ENCODE measurements at regions not wholly inside any gene's neighbourhood (a gene's known extent, or its start where the extent isn't known, plus 50 kb on each side); places are given as distances from the start of the nearest gene placed in this dataset.

GRCh38 chr9:88766778-88767503 lies 224.3 kb upstream of the S1PR3 start:
- DNase-seq, result no peak

GRCh38 chr9:88767504-88767790 lies 223.8 kb upstream of the S1PR3 start:
- DNase-seq, result no peak

GRCh38 chr9:88772575-88772974 lies 218.7 kb upstream of the S1PR3 start:
- no peak for DNase-seq

GRCh38 chr9:88773126-88773525 lies 218.1 kb upstream of the S1PR3 start:
- DNase-seq, result no peak

GRCh38 chr9:88773627-88774244 lies 217.5 kb upstream of the S1PR3 start:
- DNase-seq, result no peak

- DNase-seq, result no peak
Observed at GRCh38 chr9:88775037-88775471, 216.2 kb upstream of the S1PR3 start.

- DNase-seq, result no peak
Observed at GRCh38 chr9:88775559-88775958, 215.7 kb upstream of the S1PR3 start.

- no peak for DNase-seq
Observed at GRCh38 chr9:88775966-88776365, 215.3 kb upstream of the S1PR3 start.

GRCh38 chr9:88776717-88777497 lies 214.4 kb upstream of the S1PR3 start:
- no peak for DNase-seq

GRCh38 chr9:88777498-88778312 lies 213.6 kb upstream of the S1PR3 start:
- DNase-seq, result no peak

- DNase-seq, result no peak
Observed at GRCh38 chr9:88781628-88782391, 209.5 kb upstream of the S1PR3 start.

GRCh38 chr9:88782931-88783710 lies 208.1 kb upstream of the S1PR3 start:
- no peak for DNase-seq

- no peak for DNase-seq
Observed at GRCh38 chr9:88783711-88784083, 207.6 kb upstream of the S1PR3 start.

- DNase-seq, result no peak
Observed at GRCh38 chr9:88784960-88785359, 206.3 kb upstream of the S1PR3 start.

- DNase-seq, result no peak
Observed at GRCh38 chr9:88786291-88787079, 204.8 kb upstream of the S1PR3 start.

- no peak for DNase-seq
Observed at GRCh38 chr9:88789785-88790184, 201.5 kb upstream of the S1PR3 start.

- DNase-seq, result no peak
Observed at GRCh38 chr9:88791105-88791805, 200.0 kb upstream of the S1PR3 start.

- no peak for DNase-seq
Observed at GRCh38 chr9:88792502-88792901, 198.8 kb upstream of the S1PR3 start.

- no peak for DNase-seq
Observed at GRCh38 chr9:88794100-88794499, 197.2 kb upstream of the S1PR3 start.

GRCh38 chr9:88796947-88797346 lies 194.3 kb upstream of the S1PR3 start:
- DNase-seq, result no peak

Data from CD4-positive, alpha-beta T cell treated with Interleukin-6 for 4 hours (primary cell).